Uterus (tissue), 3 donors: ENCODE measurements at regions not wholly inside any gene's neighbourhood (a gene's known extent, or its start where the extent isn't known, plus 50 kb on each side); places are given as distances from the start of the nearest gene placed in this dataset.

Source experiments
- DNase-seq, 2 donors: peaks; one replicate each; pipeline ENCODE4 v3.0.0-alpha.2; 2019 to 2020
- H3K27ac ChIP-seq, 2 donors: fragments of 200-600 bp; sonication (generic); 1 replicate in 1 of 2; 2 replicates in 1 of 2; pipeline ENCODE4 v1.5.1; 2016 to 2018
- H3K27me3 ChIP-seq, 2 donors: fragments of 200-600 bp; sonication (generic); one replicate each; pipeline ENCODE4 v1.5.1; 2018 to 2019; ENCODE audit warnings: control low read depth in 1 of 2
- H3K36me3 ChIP-seq, 2 donors: fragments of 200-600 bp; sonication (generic); one replicate each; pipeline ENCODE4 v1.5.1; 2019; ENCODE audit warnings: control low read depth in 1 of 2
- H3K4me1 ChIP-seq, 2 donors: fragments of 200-600 bp; sonication (generic); one replicate each; pipeline ENCODE4 v1.5.1; 2018 to 2019; ENCODE audit warnings: control low read depth in 1 of 2
- H3K4me3 ChIP-seq, 2 donors: fragments of 200-600 bp; sonication (generic); 1 replicate in 1 of 2; 2 replicates in 1 of 2; pipeline ENCODE4 v1.5.1; 2018 to 2019; ENCODE audit warnings: mild to moderate bottlenecking in 1 of 2
- H3K9me3 ChIP-seq, 2 donors: fragments of 200-600 bp; sonication (generic); one replicate each; pipeline ENCODE4 v1.5.1; 2019; ENCODE audit warnings: control low read depth in 1 of 2
- POLR2A ChIP-seq, 2 donors: fragments of 450-650 bp; IDR thresholded peaks; one replicate each; pipeline ENCODE4 v1.6.1; 2016; ENCODE audit warnings: antibody characterized with exemption in 2 of 2, mild to moderate bottlenecking in 1 of 2, moderate library complexity in 1 of 2
- intact Hi-C: fragments of 100-400 bp; cut with DNase I; formaldehyde crosslinking; loops from one replicate; pipeline ENCODE4 v1.15.1; 2023; ENCODE audit warnings: low total_unique reads
- TF ChIP-seq, protein P1 (sequence below), 4 experiments: fragments of 200-600 bp in 2 of 4; fragments of 450-650 bp in 2 of 4; sonication (generic) in 2 of 4; IDR thresholded peaks; one replicate each; pipeline ENCODE4 v1.5.1; 2016 to 2019; ENCODE audit warnings: antibody characterized with exemption in 4 of 4, mild to moderate bottlenecking in 2 of 4, moderate library complexity in 1 of 4
- donor health status: DM: yes; HTN: yes; CAD: no.

- intact Hi-C loops: no loop called here
- no peak for TF ChIP-seq POLR2A (IDR thresholded peaks at IDR 0.05)
- TF ChIP-seq, protein P1, sequence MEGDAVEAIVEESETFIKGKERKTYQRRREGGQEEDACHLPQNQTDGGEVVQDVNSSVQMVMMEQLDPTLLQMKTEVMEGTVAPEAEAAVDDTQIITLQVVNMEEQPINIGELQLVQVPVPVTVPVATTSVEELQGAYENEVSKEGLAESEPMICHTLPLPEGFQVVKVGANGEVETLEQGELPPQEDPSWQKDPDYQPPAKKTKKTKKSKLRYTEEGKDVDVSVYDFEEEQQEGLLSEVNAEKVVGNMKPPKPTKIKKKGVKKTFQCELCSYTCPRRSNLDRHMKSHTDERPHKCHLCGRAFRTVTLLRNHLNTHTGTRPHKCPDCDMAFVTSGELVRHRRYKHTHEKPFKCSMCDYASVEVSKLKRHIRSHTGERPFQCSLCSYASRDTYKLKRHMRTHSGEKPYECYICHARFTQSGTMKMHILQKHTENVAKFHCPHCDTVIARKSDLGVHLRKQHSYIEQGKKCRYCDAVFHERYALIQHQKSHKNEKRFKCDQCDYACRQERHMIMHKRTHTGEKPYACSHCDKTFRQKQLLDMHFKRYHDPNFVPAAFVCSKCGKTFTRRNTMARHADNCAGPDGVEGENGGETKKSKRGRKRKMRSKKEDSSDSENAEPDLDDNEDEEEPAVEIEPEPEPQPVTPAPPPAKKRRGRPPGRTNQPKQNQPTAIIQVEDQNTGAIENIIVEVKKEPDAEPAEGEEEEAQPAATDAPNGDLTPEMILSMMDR (IDR thresholded peaks at IDR 0.05): no peak
- H3K4me1 ChIP-seq: no peaks in the 10 kb centered on the region
- no peak for DNase-seq
- H3K36me3 ChIP-seq: no peaks in the 10 kb centered on the region
- no peak overlapping the region for H3K4me3 ChIP-seq
- no peak overlapping the region for H3K27ac ChIP-seq
- H3K9me3 ChIP-seq: no peaks in the 10 kb centered on the region
- H3K27me3 ChIP-seq: no peaks in the 10 kb centered on the region
Measured at GRCh38 chr14:28515571-28515970, 251.0 kb upstream of the FOXG1 start.

GRCh38 chr14:28536889-28537288 lies 229.7 kb upstream of the FOXG1 start:
- no peaks in the 10 kb centered on the region for H3K4me1 ChIP-seq
- TF ChIP-seq, protein P1 (IDR thresholded peaks at IDR 0.05): no peak
- TF ChIP-seq POLR2A (IDR thresholded peaks at IDR 0.05): no peak
- H3K9me3 ChIP-seq: no peaks in the 10 kb centered on the region
- H3K4me3 ChIP-seq: no peak overlapping the region
- intact Hi-C loops: no loop called here
- no peaks in the 10 kb centered on the region for H3K27me3 ChIP-seq
- no peak overlapping the region for H3K27ac ChIP-seq
- no peaks in the 10 kb centered on the region for H3K36me3 ChIP-seq
- DNase-seq: no peak

DNA sequence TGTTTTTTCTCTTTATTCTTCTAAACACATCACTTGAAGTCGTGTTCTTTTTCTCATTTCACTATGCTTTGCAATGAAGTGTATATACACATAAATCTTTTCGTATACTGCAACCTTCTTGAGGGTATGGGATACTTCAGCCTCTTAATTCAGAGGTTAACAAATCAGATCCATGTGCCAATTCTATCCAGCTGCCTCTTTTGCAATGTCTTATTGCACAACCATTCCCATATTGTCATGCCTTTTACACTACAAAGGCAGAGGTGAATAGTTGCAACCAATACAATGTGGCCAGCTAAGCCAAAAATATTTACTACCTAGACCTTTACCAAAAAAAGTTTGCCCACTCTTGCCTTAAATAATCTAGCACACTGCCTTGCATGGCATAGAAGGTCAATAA lies 224.5 kb upstream of the FOXG1 start:
- intact Hi-C loops: no loop called here
- Histone ChIP-seq H3K36me3 (no peaks in the 10 kb centered on the region), H3K9me3 (no peaks in the 10 kb centered on the region), H3K4me1 (no peaks in the 10 kb centered on the region), H3K27ac (no peak overlapping the region), H3K4me3 (no peak overlapping the region), H3K27me3 (no peaks in the 10 kb centered on the region)
- no peak for DNase-seq
- TF ChIP-seq, protein P1 (IDR thresholded peaks at IDR 0.05): no peak
- TF ChIP-seq POLR2A (IDR thresholded peaks at IDR 0.05): no peak

- Histone ChIP-seq H3K9me3 (no peaks in the 10 kb centered on the region), H3K4me3 (no peak overlapping the region), H3K4me1 (no peaks in the 10 kb centered on the region), H3K27me3 (no peaks in the 10 kb centered on the region), H3K36me3 (peaks cover 0 to 3% of the 10 kb centered on the region in 2 donors), H3K27ac (no peak overlapping the region)
- intact Hi-C loops: no loop called here
- no peak for DNase-seq
- TF ChIP-seq POLR2A (IDR thresholded peaks at IDR 0.05): no peak
- TF ChIP-seq, protein P1 (IDR thresholded peaks at IDR 0.05): no peak
Measured at GRCh38 chr14:28565345-28565744, 201.2 kb upstream of the FOXG1 start.

DNA sequence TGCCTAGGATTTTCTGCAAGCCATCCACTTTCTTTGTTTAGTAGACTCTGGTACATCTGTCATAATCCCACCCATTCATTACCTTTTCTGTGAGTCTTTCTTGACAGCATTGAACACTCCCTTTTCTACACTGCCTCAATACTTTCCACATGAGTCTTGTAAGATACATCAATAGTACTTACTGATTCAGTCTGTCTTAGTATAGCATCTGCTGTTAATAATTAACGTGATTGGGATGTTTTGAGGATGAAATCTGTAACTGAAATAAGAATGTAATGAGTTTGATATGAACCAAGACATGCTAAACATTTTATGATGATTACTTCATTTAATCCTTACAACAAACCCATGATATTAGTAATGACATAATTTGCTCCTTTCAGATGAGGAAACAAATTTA lies 196.2 kb upstream of the FOXG1 start:
- Histone ChIP-seq H3K9me3 (no peaks in the 10 kb centered on the region), H3K27me3 (no peaks in the 10 kb centered on the region), H3K36me3 (no peaks in the 10 kb centered on the region), H3K27ac (no peak overlapping the region), H3K4me3 (no peak overlapping the region), H3K4me1 (no peaks in the 10 kb centered on the region)
- intact Hi-C loops: no loop called here
- no peak for TF ChIP-seq POLR2A (IDR thresholded peaks at IDR 0.05)
- TF ChIP-seq, protein P1 (IDR thresholded peaks at IDR 0.05): no peak
- no peak for DNase-seq
